ENCODE measurements at regions not wholly inside any gene's neighbourhood (a gene's known extent, or its start where the extent isn't known, plus 50 kb on each side); places are given as distances from the start of the nearest gene placed in this dataset.
A peak's percentile ranks its signal among the peaks of the same experiment; 100 is the strongest.

DNA sequence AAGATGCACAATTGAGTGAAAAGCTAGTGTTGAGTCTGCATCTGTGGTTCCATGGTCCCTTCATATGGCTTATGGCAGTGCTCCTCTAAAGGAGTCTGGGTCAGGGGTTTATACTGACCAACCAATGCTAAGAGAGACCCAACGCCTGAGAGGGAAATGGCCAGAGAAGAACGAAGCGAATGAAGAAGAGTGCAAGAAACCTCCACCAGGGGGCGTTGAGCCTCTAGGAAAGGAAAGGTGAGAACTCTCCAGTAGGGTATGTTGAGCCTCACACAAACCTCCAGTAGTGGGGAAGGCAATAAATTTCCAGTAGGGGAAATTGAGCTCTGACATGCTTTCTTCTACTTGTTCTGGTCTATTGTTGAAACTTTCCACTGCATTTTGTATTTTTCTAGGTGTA, 470.6 kb downstream of the PRDM9 start:
- TF ChIP-seq, protein P1, sequence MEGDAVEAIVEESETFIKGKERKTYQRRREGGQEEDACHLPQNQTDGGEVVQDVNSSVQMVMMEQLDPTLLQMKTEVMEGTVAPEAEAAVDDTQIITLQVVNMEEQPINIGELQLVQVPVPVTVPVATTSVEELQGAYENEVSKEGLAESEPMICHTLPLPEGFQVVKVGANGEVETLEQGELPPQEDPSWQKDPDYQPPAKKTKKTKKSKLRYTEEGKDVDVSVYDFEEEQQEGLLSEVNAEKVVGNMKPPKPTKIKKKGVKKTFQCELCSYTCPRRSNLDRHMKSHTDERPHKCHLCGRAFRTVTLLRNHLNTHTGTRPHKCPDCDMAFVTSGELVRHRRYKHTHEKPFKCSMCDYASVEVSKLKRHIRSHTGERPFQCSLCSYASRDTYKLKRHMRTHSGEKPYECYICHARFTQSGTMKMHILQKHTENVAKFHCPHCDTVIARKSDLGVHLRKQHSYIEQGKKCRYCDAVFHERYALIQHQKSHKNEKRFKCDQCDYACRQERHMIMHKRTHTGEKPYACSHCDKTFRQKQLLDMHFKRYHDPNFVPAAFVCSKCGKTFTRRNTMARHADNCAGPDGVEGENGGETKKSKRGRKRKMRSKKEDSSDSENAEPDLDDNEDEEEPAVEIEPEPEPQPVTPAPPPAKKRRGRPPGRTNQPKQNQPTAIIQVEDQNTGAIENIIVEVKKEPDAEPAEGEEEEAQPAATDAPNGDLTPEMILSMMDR (IDR thresholded peaks at IDR 0.05; ENCODE audit: insufficient read depth, low read length), result peak; percentile 15
- TF ChIP-seq GABPA (IDR thresholded peaks at IDR 0.05; ENCODE audit: low read depth), result no peak
- no peak for TF ChIP-seq POLR2AphosphoS5 (IDR thresholded peaks at IDR 0.05; ENCODE audit: low read depth)
- TF ChIP-seq SPI1 (IDR thresholded peaks at IDR 0.05; ENCODE audit: borderline replicate concordance, low read depth), result no peak

All from HL-60 (cell line).